ENCODE measurements at regions not wholly inside any gene's neighbourhood (a gene's known extent, or its start where the extent isn't known, plus 50 kb on each side); places are given as distances from the start of the nearest gene placed in this dataset.
A peak's percentile ranks its signal among the peaks of the same experiment; 100 is the strongest.

- no peak for DNase-seq
Observed at GRCh38 chr2:18092760-18093159, 214.3 kb downstream of the KCNS3 start.

GRCh38 chr2:18085593-18085992 lies 207.1 kb downstream of the KCNS3 start:
- DNase-seq = no peak

- DNase-seq = no peak
Observed at GRCh38 chr2:18084376-18084775, 205.9 kb downstream of the KCNS3 start.

- DNase-seq = no peak
Observed at GRCh38 chr2:18083806-18084205, 205.3 kb downstream of the KCNS3 start.

GRCh38 chr2:18078216-18078615 lies 199.7 kb downstream of the KCNS3 start:
- no peak for DNase-seq

GRCh38 chr2:18077704-18078103 lies 199.2 kb downstream of the KCNS3 start:
- DNase-seq = no peak

GRCh38 chr2:18077231-18077630 lies 198.8 kb downstream of the KCNS3 start:
- no peak for DNase-seq

GRCh38 chr2:18074476-18074875 lies 196.0 kb downstream of the KCNS3 start:
- DNase-seq = no peak

- no peak for DNase-seq
Observed at GRCh38 chr2:18073601-18074000, 195.1 kb downstream of the KCNS3 start.

- DNase-seq = no peak
Observed at GRCh38 chr2:18067588-18068384, 189.3 kb downstream of the KCNS3 start.

GRCh38 chr2:18066894-18067293 lies 188.4 kb downstream of the KCNS3 start:
- DNase-seq = no peak

- DNase-seq = no peak
Observed at GRCh38 chr2:18066066-18066465, 187.6 kb downstream of the KCNS3 start.

- no peak for DNase-seq
Observed at GRCh38 chr2:18065249-18065648, 186.8 kb downstream of the KCNS3 start.

GRCh38 chr2:18063826-18064470 lies 185.5 kb downstream of the KCNS3 start:
- DNase-seq = no peak

- no peak for DNase-seq
Observed at GRCh38 chr2:18062892-18063291, 184.4 kb downstream of the KCNS3 start.

GRCh38 chr2:18061717-18062116 lies 183.2 kb downstream of the KCNS3 start:
- DNase-seq = no peak

GRCh38 chr2:18057657-18058056 lies 179.2 kb downstream of the KCNS3 start:
- DNase-seq = no peak

- DNase-seq = no peak
Observed at GRCh38 chr2:18055290-18055689, 176.8 kb downstream of the KCNS3 start.

- no peak for DNase-seq
Observed at GRCh38 chr2:18050001-18050400, 171.5 kb downstream of the KCNS3 start.

GRCh38 chr2:18049325-18049724 lies 170.9 kb downstream of the KCNS3 start:
- DNase-seq = no peak

- peak in 2 of 56 donors; percentile 3 to 11 for DNase-seq
Observed at GRCh38 chr2:18047896-18048657, 169.6 kb downstream of the KCNS3 start.

- DNase-seq = peak in 14 of 56 donors; percentile 3 to 38 (median 13)
Observed at GRCh38 chr2:18047213-18047611, 168.7 kb downstream of the KCNS3 start.
